A673 (cell line): ENCODE measurements at regions not wholly inside any gene's neighbourhood (a gene's known extent, or its start where the extent isn't known, plus 50 kb on each side); places are given as distances from the start of the nearest gene placed in this dataset.

Experiments used
- BruUV-seq: library from RNA; stranded (reverse); fragments of 400-500 nt; replicated peaks from 2 replicates; lab custom pipeline; 2021; lab: Mats Ljungman, UMichigan
- CTCF ChIA-PET: fragments of 300-600 bp; sonication (Branson Sonifier 250); formaldehyde crosslinking; loops from one replicate; lab custom pipeline; 2022; ENCODE audit warnings: antibody characterized with exemption; lab: Charles Lee
- POLR2A ChIA-PET: fragments of 300-600 bp; sonication (Branson Sonifier 250); formaldehyde crosslinking; loops from one replicate; lab custom pipeline; 2022; ENCODE audit warnings: antibody characterized with exemption; ENCODE audit not compliant: low non-redundant PET; lab: Charles Lee
- DNase-seq: peaks from one replicate; pipeline ENCODE4 v3.0.0-alpha.2; 2015; ENCODE audit warnings: low spot score
- H3K27ac ChIP-seq: fragments of 200-600 bp; sonication (generic); 2 replicates; pipeline ENCODE4 v1.5.1; 2016; ENCODE audit warnings: mixed run types, low read depth, mild to moderate bottlenecking, mixed read lengths, antibody characterized with exemption, low read length; ENCODE audit not compliant: poor library complexity, severe bottlenecking
- H3K27me3 ChIP-seq: fragments of 200-600 bp; sonication (generic); replicated peaks from 2 replicates; pipeline ENCODE4 v1.6.1; 2017; ENCODE audit warnings: mixed run types, low read depth, mild to moderate bottlenecking, mixed read lengths, antibody characterized with exemption, low read length; ENCODE audit not compliant: insufficient read depth, poor library complexity
- H3K36me3 ChIP-seq: fragments of 200-600 bp; sonication (generic); 2 replicates; pipeline ENCODE4 v1.6.1; 2016; ENCODE audit warnings: mixed run types, mild to moderate bottlenecking, mixed read lengths, antibody characterized with exemption, low read length; ENCODE audit not compliant: insufficient read depth, poor library complexity, severe bottlenecking
- H3K4me1 ChIP-seq: fragments of 200-600 bp; sonication (generic); 2 replicates; pipeline ENCODE4 v1.6.1; 2017; ENCODE audit warnings: mixed run types, mild to moderate bottlenecking, mixed read lengths, antibody characterized with exemption, low read length; ENCODE audit not compliant: insufficient read depth, poor library complexity, severe bottlenecking
- H3K4me3 ChIP-seq: fragments of 200-600 bp; sonication (generic); 2 replicates; pipeline ENCODE4 v1.5.1; 2016; ENCODE audit warnings: low read depth, mixed run types, mild to moderate bottlenecking, mixed read lengths, low read length; ENCODE audit not compliant: poor library complexity, severe bottlenecking
- H3K9me3 ChIP-seq: fragments of 200-600 bp; sonication (generic); 2 replicates; pipeline ENCODE4 v1.6.1; 2016; ENCODE audit warnings: mixed run types, low read depth, mild to moderate bottlenecking, mixed read lengths, antibody characterized with exemption, low read length; ENCODE audit not compliant: poor library complexity, severe bottlenecking
- EZH2 ChIP-seq: fragments of 200-600 bp; sonication (generic); IDR thresholded peaks from 2 replicates; pipeline ENCODE4 v1.6.1; 2017; ENCODE audit warnings: borderline replicate concordance, low read depth, mild to moderate bottlenecking, mixed read lengths, antibody characterized with exemption, low read length; ENCODE audit not compliant: poor library complexity, severe bottlenecking
- intact Hi-C: fragments of 100-400 bp; cut with micrococcal nuclease; formaldehyde crosslinking; loops from one replicate; pipeline ENCODE4 v1.10.0; 2022; ENCODE audit not compliant: unreplicated experiment
- TF ChIP-seq, protein P1 (sequence below): fragments of 300-800, 200-600 bp; sonication (generic); conservative IDR thresholded peaks from 2 replicates; pipeline ENCODE4 v1.5.1; 2017; ENCODE audit warnings: low read depth, mild to moderate bottlenecking, antibody characterized with exemption, low read length, moderate library complexity, mixed read lengths

DNA sequence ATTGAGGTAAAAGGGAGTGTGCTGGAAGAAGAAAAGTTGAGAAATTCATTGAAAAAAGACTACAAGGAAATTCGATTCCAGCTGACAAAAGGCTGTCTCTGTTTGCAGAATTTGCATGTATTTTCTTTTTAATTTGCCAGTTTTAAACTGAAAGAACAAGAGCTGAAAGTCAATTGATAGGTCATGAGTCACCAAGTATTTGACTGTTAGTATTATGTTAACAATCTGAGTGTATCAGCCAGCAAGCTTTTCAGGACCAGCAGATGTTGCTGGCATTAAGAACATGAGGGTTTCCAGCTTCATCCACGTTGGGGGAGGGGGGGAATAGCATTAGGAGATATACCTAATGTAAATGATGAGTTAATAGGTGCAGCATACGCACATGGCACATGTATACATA, 726.7 kb downstream of the METTL15 start:
- BruUV-seq = no TSS peak
- Histone ChIP-seq H3K4me3 (no peak overlapping the region), H3K9me3 (no peaks in the 10 kb centered on the region), H3K36me3 (no peaks in the 10 kb centered on the region), H3K4me1 (peaks cover 76% of the 10 kb centered on the region), H3K27me3 (no peaks in the 10 kb centered on the region), H3K27ac (peak overlapping the region; percentile 86)
- ChIA-PET CTCF (no interaction called here), POLR2A (interaction anchor here (0.6 to 0.7 kb wide), 2 partner anchors 708 to 1001 kb away, joined by 4 to 6 read pairs; no protein-coding TSS in a partner anchor)
- intact Hi-C loops = no loop called here
- TF ChIP-seq, protein P1, sequence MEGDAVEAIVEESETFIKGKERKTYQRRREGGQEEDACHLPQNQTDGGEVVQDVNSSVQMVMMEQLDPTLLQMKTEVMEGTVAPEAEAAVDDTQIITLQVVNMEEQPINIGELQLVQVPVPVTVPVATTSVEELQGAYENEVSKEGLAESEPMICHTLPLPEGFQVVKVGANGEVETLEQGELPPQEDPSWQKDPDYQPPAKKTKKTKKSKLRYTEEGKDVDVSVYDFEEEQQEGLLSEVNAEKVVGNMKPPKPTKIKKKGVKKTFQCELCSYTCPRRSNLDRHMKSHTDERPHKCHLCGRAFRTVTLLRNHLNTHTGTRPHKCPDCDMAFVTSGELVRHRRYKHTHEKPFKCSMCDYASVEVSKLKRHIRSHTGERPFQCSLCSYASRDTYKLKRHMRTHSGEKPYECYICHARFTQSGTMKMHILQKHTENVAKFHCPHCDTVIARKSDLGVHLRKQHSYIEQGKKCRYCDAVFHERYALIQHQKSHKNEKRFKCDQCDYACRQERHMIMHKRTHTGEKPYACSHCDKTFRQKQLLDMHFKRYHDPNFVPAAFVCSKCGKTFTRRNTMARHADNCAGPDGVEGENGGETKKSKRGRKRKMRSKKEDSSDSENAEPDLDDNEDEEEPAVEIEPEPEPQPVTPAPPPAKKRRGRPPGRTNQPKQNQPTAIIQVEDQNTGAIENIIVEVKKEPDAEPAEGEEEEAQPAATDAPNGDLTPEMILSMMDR = no peak
- no peak for TF ChIP-seq EZH2
- peak; percentile 87 for DNase-seq

DNA sequence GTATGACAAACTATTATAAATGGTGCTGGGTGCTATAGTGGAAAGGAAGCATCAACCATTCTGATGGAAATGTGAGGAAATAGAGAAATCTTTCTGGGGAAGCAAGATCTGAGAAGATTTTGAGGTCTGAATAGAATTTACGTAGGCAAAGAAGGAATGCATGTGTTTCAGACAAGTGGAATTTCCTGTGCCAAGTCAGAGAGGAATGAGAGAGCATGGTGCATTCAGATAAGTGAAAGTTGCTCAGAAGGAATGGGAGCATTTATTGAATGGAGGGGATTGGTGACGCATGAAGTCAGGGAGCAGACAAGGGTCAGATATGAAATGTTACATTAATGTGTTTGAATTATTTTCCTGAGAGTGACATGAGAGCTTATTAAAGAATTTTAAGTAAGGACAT, 725.5 kb downstream of the METTL15 start:
- TF ChIP-seq, protein P1 = no peak
- no peak for TF ChIP-seq EZH2
- ChIA-PET POLR2A (no interaction called here), CTCF (no interaction called here)
- no peaks in the 10 kb centered on the region for H3K27me3 ChIP-seq
- no peak overlapping the region for H3K4me3 ChIP-seq
- H3K27ac ChIP-seq = peak overlapping the region; percentile 86
- no TSS peak for BruUV-seq
- peaks cover 68% of the 10 kb centered on the region for H3K4me1 ChIP-seq
- H3K9me3 ChIP-seq = no peaks in the 10 kb centered on the region
- no peaks in the 10 kb centered on the region for H3K36me3 ChIP-seq
- DNase-seq = peak; percentile 97
- intact Hi-C loops = loop anchor here (1.0 kb wide), 1 partner anchor 328 kb away; no protein-coding TSS in a partner anchor

DNA sequence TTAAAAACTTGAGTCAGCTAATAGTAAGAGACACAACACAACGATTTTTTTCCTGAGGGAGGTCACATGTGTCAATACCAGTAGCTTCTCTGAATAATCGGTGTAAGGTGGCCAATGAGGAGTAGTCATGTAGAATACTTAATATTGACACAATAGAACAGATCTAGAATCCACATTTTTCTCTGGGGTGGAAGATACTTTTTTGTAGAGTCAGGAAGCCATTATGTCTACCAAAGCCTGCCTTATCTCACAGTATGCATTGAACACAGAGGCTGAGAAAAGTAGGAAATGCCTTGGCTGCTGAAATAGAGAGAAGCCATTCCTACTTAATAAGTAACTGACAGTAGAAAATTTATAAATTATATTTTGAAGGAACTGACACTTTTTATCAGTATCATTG, 725.0 kb downstream of the METTL15 start:
- POLR2A ChIA-PET = interaction anchor here (0.6 kb wide), 1 partner anchor 133 kb away, joined by 4 read pairs; no protein-coding TSS in a partner anchor
- no peak for TF ChIP-seq EZH2
- TF ChIP-seq, protein P1 = no peak
- H3K9me3 ChIP-seq = peaks cover under 1% of the 10 kb centered on the region
- DNase-seq = peak; percentile 79
- H3K27ac ChIP-seq = peak overlapping the region; percentile 86
- intact Hi-C loops = loop anchor here (1.0 kb wide), 1 partner anchor 328 kb away; no protein-coding TSS in a partner anchor
- BruUV-seq = no TSS peak
- H3K4me1 ChIP-seq = peaks cover 63% of the 10 kb centered on the region
- no peaks in the 10 kb centered on the region for H3K36me3 ChIP-seq
- CTCF ChIA-PET = no interaction called here
- no peak overlapping the region for H3K4me3 ChIP-seq
- H3K27me3 ChIP-seq = no peaks in the 10 kb centered on the region
